ENCODE measurements at regions not wholly inside any gene's neighbourhood (a gene's known extent, or its start where the extent isn't known, plus 50 kb on each side); places are given as distances from the start of the nearest gene placed in this dataset.
"Not testable (repeated sequence)": the region's sequence is repeated elsewhere in the genome, so short reads cannot be mapped to it uniquely, and the experiment has no call there.

- ChIA-PET CTCF (interaction anchor here (0.9 kb wide), 1 partner anchor 9 kb away, joined by 3 read pairs; no protein-coding TSS in a partner anchor), POLR2A (no interaction called here)
- DNase-seq (ENCODE audit: extremely low spot score): no peak
- no peak for TF ChIP-seq CTCF (IDR thresholded peaks at IDR 0.05; ENCODE audit: control extremely low read depth, extremely low read depth, low read depth, missing control alignments)
Measured at GRCh38 chr13:86313421-86313820, 514.2 kb upstream of the SLITRK6 start.

GRCh38 chr13:86318450-86318849, 519.2 kb upstream of the SLITRK6 start:
- no peak for DNase-seq (ENCODE audit: extremely low spot score)
- no peak for TF ChIP-seq CTCF (IDR thresholded peaks at IDR 0.05; ENCODE audit: control extremely low read depth, extremely low read depth, low read depth, missing control alignments)
- CTCF ChIA-PET: interaction anchor here (0.9 to 1.6 kb wide), 3 partner anchors 9 to 46 kb away, joined by 3 to 4 read pairs (median 3); no protein-coding TSS in a partner anchor
- POLR2A ChIA-PET: no interaction called here

- POLR2A ChIA-PET: no interaction called here
- CTCF ChIA-PET: no interaction called here
Measured at GRCh38 chr13:86324191-86324590, 525.0 kb upstream of the SLITRK6 start.

GRCh38 chr13:86355301-86355700, 556.1 kb upstream of the SLITRK6 start:
- ChIA-PET CTCF (no interaction called here), POLR2A (no interaction called here)
- no peak for DNase-seq (ENCODE audit: extremely low spot score)
- TF ChIP-seq CTCF (IDR thresholded peaks at IDR 0.05; ENCODE audit: control extremely low read depth, extremely low read depth, low read depth, missing control alignments): no peak

More at GRCh38 chr13:86324191-86324590, 525.0 kb upstream of the SLITRK6 start:
- no peak for TF ChIP-seq CTCF (IDR thresholded peaks at IDR 0.05; ENCODE audit: control extremely low read depth, extremely low read depth, low read depth, missing control alignments)
- DNase-seq (ENCODE audit: extremely low spot score): no peak

- DNase-seq (ENCODE audit: extremely low spot score): no peak
- no peak for TF ChIP-seq CTCF (IDR thresholded peaks at IDR 0.05; ENCODE audit: control extremely low read depth, extremely low read depth, low read depth, missing control alignments)
- POLR2A ChIA-PET: no interaction called here
- CTCF ChIA-PET: no interaction called here
Measured at GRCh38 chr13:86357106-86357505, 557.9 kb upstream of the SLITRK6 start.

- DNase-seq (ENCODE audit: extremely low spot score); POLR2A ChIA-PET; CTCF ChIA-PET: not testable (repeated sequence)
Measured at GRCh38 chr13:86363749-86364148, 564.5 kb upstream of the SLITRK6 start.

- ChIA-PET CTCF (interaction anchor here (0.9 kb wide), 1 partner anchor 12 kb away, joined by 3 read pairs; no protein-coding TSS in a partner anchor), POLR2A (no interaction called here)
- TF ChIP-seq CTCF (IDR thresholded peaks at IDR 0.05; ENCODE audit: control extremely low read depth, extremely low read depth, low read depth, missing control alignments): no peak
- DNase-seq (ENCODE audit: extremely low spot score): no peak
Measured at GRCh38 chr13:86368924-86369323, 569.7 kb upstream of the SLITRK6 start.
